Prostate gland (tissue), 2 donors: ENCODE measurements at regions not wholly inside any gene's neighbourhood (a gene's known extent, or its start where the extent isn't known, plus 50 kb on each side); places are given as distances from the start of the nearest gene placed in this dataset.

Source experiments
- DNase-seq: peaks from one replicate; pipeline ENCODE4 v3.0.0-alpha.2; 2019; ENCODE audit warnings: low spot score
- H3K27ac ChIP-seq, 2 donors: fragments of 200-600 bp; sonication (generic); 2 replicates each; pipeline ENCODE4 v1.5.1; 2017 to 2019
- H3K27me3 ChIP-seq: fragments of 200-600 bp; sonication (generic); replicated peaks from 2 replicates; pipeline ENCODE4 v1.5.1; 2019; ENCODE audit not compliant: insufficient read depth
- H3K36me3 ChIP-seq, 2 donors: fragments of 200-600 bp; sonication (generic); 1 replicate in 1 of 2; 2 replicates in 1 of 2; pipeline versions ENCODE4 v1.5.1 to v1.8.1; 2017 to 2019
- H3K4me1 ChIP-seq: fragments of 200-600 bp; sonication (generic); replicated peaks from 2 replicates; pipeline ENCODE4 v1.5.1; 2019
- H3K4me3 ChIP-seq, 2 donors: fragments of 200-600 bp; sonication (generic); 2 replicates each; pipeline ENCODE4 v1.5.1; 2017 to 2019
- H3K9me3 ChIP-seq: fragments of 200-600 bp; sonication (generic); 2 replicates; pipeline ENCODE4 v1.5.1; 2017
- CTCF ChIP-seq, 4 experiments: fragments of 200-600 bp in 2 of 4; fragments of 450-650 bp in 2 of 4; sonication (generic) in 2 of 4; IDR thresholded peaks; 1 replicate in 3 of 4; 2 replicates in 1 of 4; pipeline ENCODE4 v1.5.1; 2016 to 2019; ENCODE audit warnings: antibody characterized with exemption in 4 of 4, mild to moderate bottlenecking in 2 of 4, moderate library complexity in 2 of 4
- POLR2A ChIP-seq: fragments of 450-650 bp; IDR thresholded peaks from one replicate; pipeline ENCODE4 v1.6.1; 2016; ENCODE audit warnings: antibody characterized with exemption, mild to moderate bottlenecking
- POLR2AphosphoS5 ChIP-seq: sonication (generic); formaldehyde crosslinking; IDR thresholded peaks from one replicate; pipeline ENCODE4 v1.6.1; 2017; ENCODE audit warnings: antibody characterized with exemption
- WGBS: methylation state at CpG from one replicate; pipeline ENCODE4 v1.1.5; 2018; 5-methylcytosine and 5-hydroxymethylcytosine counted together
- intact Hi-C: fragments of 100-400 bp; cut with DNase I; formaldehyde crosslinking; loops from one replicate; pipeline ENCODE4 v1.14.2; 2022

- DNase-seq: peak; percentile 50
- H3K27me3 ChIP-seq: no peaks in the 10 kb centered on the region
- no peaks in the 10 kb centered on the region for H3K36me3 ChIP-seq
- H3K9me3 ChIP-seq: no peaks in the 10 kb centered on the region
- H3K4me1 ChIP-seq: no peaks in the 10 kb centered on the region
- H3K4me3 ChIP-seq: no peak overlapping the region
- intact Hi-C loops: no loop called here
- WGBS: 8% methylated on average over 3 of the region's 3 CpGs
- H3K27ac ChIP-seq: no peak overlapping the region
- no peak for TF ChIP-seq POLR2A
- no peak for TF ChIP-seq CTCF (IDR thresholded peaks at IDR 0.05)
- TF ChIP-seq POLR2AphosphoS5: peak; percentile 62
These were observed 110.5 kb upstream of the KLF4 start for GRCh38 chr9:107600060-107600573.

GRCh38 chr9:107597743-107598217, 108.2 kb upstream of the KLF4 start:
- no peak for DNase-seq
- WGBS: 60% methylated on average over 7 of the region's 7 CpGs
- Histone ChIP-seq H3K27me3 (no peaks in the 10 kb centered on the region), H3K4me3 (no peak overlapping the region), H3K4me1 (no peaks in the 10 kb centered on the region), H3K36me3 (no peaks in the 10 kb centered on the region), H3K9me3 (no peaks in the 10 kb centered on the region), H3K27ac (no peak overlapping the region)
- TF ChIP-seq POLR2AphosphoS5 (no peak), POLR2A (no peak), CTCF (IDR thresholded peaks at IDR 0.05) (no peak)
- intact Hi-C loops: no loop called here

- no peak for DNase-seq
- no peaks in the 10 kb centered on the region for H3K9me3 ChIP-seq
- intact Hi-C loops: no loop called here
- H3K4me3 ChIP-seq: no peak overlapping the region
- no peaks in the 10 kb centered on the region for H3K36me3 ChIP-seq
- no peak for TF ChIP-seq CTCF (IDR thresholded peaks at IDR 0.05)
- TF ChIP-seq POLR2A: no peak
- no peak overlapping the region for H3K27ac ChIP-seq
- H3K27me3 ChIP-seq: no peaks in the 10 kb centered on the region
- 94% methylated on average over 3 of the region's 3 CpGs for WGBS
- no peaks in the 10 kb centered on the region for H3K4me1 ChIP-seq
These were observed 105.5 kb upstream of the KLF4 start for GRCh38 chr9:107594908-107595530.

DNA sequence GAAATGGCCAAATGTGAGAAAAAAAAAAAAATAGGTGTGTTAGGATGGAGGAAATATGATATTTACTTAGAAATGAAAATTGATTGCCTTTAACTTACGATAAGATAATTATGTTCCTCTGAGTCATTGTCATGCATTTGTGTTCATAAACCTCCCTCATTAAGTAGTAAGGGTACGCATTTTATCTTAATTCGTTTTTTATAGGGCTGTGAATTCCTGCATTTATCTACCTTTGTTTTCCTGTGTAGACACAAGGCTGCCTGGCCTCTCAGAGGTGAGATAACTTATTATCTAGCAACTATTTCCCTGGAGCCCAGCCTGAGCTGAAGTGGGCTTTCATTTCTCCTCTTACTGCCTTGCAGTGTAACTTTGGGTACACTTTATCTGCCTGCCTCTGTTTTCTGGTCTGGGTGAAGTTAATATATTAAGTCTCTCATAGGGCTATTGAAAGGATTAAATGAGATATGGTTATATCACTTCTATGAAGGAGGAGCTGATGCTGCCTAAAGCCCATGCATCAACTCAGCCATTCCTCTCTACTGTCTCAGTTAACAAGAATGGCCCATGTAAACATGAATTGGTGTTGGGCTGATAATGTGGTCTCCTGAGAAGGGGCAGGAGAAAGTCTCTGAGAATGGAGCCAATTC, 103.8 kb upstream of the KLF4 start:
- Histone ChIP-seq H3K9me3 (no peaks in the 10 kb centered on the region), H3K27me3 (no peaks in the 10 kb centered on the region), H3K4me1 (no peaks in the 10 kb centered on the region), H3K27ac (no peak overlapping the region), H3K4me3 (no peak overlapping the region), H3K36me3 (no peaks in the 10 kb centered on the region)
- 38% methylated on average over 3 of the region's 3 CpGs for WGBS
- intact Hi-C loops: no loop called here
- no peak for DNase-seq
- TF ChIP-seq CTCF (IDR thresholded peaks at IDR 0.05): no peak
- TF ChIP-seq POLR2AphosphoS5: no peak
- TF ChIP-seq POLR2A: no peak

- Histone ChIP-seq H3K27me3 (no peaks in the 10 kb centered on the region), H3K4me3 (no peak overlapping the region), H3K9me3 (no peaks in the 10 kb centered on the region), H3K4me1 (no peaks in the 10 kb centered on the region), H3K36me3 (no peaks in the 10 kb centered on the region), H3K27ac (no peak overlapping the region)
- no peak for TF ChIP-seq POLR2AphosphoS5
- no peak for TF ChIP-seq CTCF (IDR thresholded peaks at IDR 0.05)
- no peak for TF ChIP-seq POLR2A
- no peak for DNase-seq
- intact Hi-C loops: no loop called here
- WGBS: 92% methylated on average over 7 of the region's 7 CpGs
These were observed 102.9 kb upstream of the KLF4 start for GRCh38 chr9:107592424-107592823.
